Activated CD4-positive, CD25-positive, alpha-beta regulatory T cell (primary cell): ENCODE measurements at regions not wholly inside any gene's neighbourhood (a gene's known extent, or its start where the extent isn't known, plus 50 kb on each side); places are given as distances from the start of the nearest gene placed in this dataset.
A peak's percentile ranks its signal among the peaks of the same experiment; 100 is the strongest.

ENCODE experiments used
- DNase-seq, 4 experiments: peaks; one replicate each; lab custom pipeline; 2025; lab: John Stamatoyannopoulos, UW

- DNase-seq: no peak
Observed at GRCh38 chr12:132424811-132425210, 65.1 kb upstream of the FBRSL1 start.

- no peak for DNase-seq
Observed at GRCh38 chr12:132423820-132424645, 65.9 kb upstream of the FBRSL1 start.

GRCh38 chr12:132423251-132423819, 66.6 kb upstream of the FBRSL1 start:
- no peak for DNase-seq

DNA sequence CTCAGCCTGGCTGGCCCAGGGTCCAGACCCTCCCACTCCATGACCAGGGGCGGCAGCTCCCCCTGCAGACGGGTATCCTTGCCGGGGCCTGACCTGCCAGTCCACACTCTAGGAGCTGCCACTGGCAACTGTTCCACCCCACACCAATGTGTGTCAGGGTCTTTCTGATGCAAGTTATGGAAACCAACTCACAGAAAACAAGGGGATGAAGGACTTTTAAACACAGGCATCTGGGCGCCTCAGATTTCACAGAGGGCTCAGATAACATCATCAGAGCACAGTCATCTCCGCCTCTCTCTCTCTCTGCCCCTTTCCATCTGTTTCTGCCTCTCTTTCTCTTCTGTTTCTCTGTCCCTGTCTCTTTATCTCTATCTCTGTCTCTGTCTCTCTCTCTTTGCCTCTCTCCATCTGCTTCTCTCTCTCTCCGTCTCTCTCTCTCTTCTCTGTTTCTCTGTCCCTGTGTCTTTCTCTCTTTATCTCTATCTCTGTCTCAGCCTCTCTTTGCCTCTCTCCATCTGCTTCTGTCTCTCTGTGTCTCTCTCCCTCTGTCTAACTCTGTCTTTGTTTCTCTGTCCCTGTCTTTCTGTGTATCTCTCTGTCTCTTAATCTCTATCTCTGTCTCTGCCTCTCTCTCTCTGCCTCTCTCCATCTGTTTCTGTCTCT, 67.4 kb upstream of the FBRSL1 start:
- DNase-seq: no peak

DNA sequence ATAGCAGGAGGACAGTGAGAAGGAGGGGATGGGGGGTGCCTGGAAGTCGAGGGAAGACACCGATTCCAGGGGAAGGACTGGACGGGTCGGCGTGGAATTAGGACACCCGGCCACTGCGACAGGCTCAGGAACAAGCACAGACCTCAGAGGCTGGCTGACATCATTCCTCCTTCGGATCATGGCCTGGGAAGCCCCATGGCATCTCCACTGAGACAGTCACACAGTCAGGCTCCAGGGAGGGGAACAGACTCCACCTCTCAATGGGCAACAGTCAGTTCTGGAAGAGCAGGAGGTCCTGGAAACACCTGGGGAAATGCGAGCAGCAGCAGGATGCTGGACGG, 67.9 kb upstream of the FBRSL1 start:
- DNase-seq: no peak

DNA sequence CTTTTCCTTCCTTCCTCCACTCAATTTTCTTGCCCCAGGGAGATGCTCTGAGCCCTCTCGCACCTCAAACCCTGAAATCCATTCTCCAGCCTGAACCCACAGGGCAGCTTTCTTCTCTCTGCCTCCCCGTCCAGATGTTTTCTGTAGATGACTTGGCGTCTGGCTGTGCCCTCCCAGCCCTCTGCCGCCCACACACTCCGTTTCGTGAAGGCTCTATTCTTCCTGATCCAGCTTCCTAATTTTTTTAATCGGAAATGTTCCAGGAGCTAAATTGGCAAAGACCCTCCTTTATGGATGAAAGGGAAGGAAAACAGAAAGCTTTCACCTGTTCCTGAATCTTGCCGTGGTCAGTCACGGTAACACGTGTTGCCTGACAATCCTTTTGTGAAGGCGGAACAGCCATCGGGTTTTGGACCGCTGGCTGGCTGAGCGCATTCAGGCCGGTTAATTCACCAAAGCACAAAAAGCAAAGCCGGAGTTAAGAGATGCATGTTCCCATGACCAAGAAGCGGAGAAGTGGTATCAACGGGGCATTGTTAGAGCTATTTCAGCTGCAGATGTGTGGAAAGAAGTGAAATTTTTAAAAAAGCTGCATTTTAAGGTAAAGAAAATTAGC, 70.2 kb upstream of the FBRSL1 start:
- no peak for DNase-seq

DNA sequence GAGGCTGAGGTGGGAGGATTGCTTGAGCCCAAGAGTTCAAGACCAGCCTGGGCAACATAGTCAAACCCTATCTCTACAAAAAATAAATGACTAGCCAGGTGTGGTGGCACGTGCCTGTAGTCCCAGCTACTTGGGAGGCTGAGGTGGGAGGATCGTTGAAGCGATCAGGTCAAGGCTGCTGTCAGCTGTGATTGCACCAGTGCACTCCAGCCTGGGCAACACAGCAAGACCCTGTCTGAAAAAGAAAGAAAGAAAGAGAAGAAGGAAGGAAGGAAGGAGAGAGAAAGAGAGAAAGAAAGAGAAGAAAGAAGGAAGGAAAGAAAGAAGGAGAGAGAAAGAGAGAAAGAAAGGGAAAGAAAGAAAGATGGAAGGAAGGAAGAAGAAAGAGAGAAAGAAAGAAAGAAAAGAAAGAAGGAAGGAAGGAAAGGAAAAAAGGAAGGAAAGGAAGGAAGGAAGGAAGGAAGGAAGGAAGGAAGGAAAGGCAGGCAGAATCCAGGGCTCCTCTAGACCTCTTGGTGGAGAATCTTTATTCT, 71.5 kb upstream of the FBRSL1 start:
- no peak for DNase-seq

DNA sequence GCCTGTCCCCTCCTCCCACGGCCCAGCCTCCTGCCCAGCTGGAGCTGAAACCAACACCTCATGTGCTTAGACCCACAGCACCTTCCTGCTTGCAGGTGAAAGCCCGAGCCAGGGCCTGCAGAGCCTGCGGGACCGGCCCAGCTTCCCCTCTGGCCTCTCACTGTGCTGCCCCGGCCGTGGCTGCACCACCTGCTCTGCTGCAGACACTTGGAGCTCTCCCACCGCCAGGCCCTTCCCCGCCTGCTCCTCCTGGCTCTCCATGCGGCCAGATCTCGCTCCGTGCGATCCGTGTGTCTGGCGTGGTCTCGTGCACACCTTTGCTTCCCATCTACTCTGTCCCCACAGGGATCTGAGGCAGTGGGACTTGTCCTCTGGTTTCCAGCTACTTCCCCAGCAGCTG, 72.2 kb upstream of the FBRSL1 start:
- DNase-seq: no peak

- DNase-seq: no peak
Observed at GRCh38 chr12:132416827-132417226, 73.1 kb upstream of the FBRSL1 start.

- no peak for DNase-seq
Observed at GRCh38 chr12:132416121-132416673, 73.8 kb upstream of the FBRSL1 start.

DNA sequence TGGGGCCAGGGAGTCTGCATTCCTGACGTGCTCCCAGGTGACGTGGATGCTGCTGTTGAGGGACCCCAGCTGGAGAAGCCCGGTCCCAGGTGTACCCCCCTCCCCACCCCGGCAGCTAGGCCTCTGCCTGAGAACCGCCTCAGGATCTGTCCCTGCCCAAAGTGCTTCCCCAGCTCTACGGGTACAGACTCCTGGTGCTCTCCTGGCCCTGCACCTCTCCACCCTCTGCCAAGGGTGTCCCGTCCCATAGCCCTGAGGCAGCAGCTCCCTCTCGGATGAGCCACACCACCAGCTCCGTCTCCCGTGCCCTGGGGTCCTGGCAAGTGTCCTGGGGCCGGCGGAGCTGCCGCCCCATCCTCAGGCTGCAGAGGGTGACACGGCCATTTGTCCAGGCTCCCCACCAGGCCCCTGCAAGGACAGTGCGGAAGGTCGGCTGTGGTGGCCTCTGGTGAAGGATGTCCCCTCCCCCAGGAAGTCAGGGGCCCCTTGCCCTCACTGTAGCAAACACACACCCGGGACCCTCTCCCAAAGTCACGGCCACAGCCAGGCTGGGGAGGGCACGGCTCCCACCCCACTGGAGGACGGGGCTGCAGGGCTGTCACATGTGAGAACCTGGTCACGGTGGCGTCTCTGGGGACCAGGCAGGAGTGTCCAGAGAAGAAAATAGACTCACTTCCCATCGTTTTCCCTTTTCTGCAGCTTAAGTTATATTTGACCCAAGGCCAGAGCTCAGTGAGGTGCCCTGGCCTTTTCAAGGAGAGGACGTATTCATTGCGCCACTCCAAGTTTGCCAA, 74.4 kb upstream of the FBRSL1 start:
- no peak for DNase-seq

GRCh38 chr12:132414634-132415326, 75.2 kb upstream of the FBRSL1 start:
- peak; percentile 57 to 65 (median 61) for DNase-seq

GRCh38 chr12:132413931-132414588, 75.9 kb upstream of the FBRSL1 start:
- no peak for DNase-seq

- no peak for DNase-seq
Observed at GRCh38 chr12:132411457-132411856, 78.5 kb upstream of the FBRSL1 start.

GRCh38 chr12:132410849-132411248, 79.1 kb upstream of the FBRSL1 start:
- no peak for DNase-seq

DNA sequence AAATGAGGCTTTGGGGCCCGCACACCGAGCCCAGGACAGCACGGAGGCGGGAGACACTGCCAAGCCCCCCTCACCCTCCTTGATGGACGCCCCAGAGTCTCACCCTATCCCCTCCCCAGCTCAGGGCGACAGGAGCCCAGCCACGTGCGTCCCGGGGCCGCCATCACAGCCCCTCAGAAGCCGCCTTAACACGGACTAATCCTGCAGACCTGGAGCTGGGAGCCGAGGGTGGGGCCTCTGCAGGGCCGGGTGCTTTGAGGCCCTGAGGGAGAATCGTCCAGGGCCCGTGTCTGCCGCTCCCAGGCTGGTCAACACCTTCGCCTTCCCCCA, 79.7 kb upstream of the FBRSL1 start:
- DNase-seq: no peak

DNA sequence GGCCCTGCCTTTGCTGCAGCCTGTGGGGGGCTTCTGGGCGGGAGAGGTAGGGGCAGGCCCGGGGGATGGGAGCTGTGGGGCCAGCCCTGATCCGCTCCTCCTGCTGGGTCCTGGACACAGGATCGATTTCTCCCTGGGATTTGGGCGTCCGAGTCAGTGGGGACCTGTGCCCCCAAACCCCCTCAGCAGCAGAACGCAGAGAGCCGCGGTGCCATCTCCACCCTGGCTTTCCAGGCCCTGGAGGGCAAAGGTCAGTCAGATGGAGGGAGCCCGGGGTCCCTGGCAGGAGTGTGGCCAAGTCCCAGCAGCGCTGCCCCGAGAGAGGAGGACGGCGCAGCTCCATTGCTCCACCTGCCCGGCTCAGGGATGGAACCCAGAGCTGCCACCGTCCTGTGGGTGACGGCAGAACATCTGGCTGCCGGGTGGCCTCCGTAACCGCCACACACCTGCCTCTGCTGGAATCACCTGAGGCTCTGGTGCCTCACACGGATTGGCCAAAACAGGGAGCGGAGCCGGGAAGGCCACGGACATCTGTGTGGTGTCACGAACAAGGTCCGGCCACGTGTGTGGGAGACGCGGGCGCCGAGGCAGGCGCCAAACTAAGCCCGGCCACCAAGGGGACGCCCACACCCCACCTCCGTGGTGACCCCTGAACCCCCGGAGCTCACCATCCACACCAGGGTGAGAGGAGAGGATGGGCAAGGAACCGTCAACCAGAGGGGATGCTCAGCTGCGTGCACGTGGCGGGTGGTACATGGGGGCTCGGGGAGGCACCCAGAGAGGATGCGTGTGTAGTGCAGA, 80.3 kb upstream of the FBRSL1 start:
- DNase-seq: no peak

DNA sequence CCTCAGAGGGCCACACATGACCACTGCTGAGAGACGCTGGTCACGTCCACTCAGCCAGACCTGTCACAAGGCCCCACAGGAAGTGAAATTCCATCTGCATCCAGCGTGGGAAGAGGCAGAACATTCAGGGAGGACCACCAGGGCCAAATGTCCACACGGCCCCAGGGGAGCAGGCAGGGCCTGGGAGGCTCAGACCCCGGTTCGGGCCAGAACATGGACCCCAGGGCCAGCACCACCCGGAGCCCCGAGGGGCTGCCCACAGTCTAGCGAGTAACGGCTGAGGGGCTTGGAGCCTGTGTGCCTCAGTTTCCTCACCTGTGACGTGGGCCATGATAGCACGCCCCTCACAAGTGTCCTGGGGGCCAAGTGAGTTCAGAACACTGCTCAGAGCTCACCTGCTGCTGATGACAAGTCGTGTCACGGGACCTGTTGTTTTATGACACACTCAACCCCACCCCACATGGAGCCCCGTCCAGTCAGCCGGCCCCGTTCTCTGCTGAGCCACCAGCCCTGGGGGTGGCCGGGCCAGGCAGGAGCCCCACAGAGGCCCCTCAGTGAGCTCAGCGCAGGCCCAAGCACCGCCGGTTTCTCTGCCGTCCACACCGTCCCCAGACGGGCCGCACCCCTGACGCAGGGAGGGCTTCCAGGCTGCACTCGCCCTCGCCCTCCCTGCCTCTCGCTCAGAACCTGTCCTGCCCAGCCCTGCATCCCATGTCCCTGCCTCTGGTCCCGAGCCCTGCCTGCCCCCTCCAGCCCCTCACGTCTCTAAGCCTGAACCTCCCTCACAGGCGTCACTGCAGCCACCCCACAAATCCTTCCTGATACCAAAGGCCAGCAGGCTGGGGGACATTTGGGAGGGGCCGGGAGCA, 79.5 kb upstream of the GALNT9 start:
- no peak for DNase-seq

DNA sequence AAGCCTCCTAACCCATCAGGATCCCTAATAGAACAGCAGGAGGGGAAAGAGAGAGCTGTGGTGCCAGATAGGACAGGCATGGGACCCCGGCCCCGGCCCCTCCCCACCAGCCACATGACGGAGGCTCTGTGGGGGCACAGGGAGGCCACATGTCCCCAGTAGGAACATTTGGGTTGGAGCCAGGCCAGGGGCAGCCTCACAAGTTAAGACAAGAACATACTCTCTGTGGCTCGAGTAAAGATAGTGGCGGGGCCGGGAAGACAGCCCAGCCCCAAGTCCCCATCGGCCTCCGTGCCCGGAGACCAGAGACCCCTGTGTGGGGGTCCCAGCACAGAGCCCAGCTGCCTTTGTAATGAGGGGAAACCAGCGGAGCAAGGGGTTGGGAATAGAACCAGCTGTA, 78.6 kb upstream of the GALNT9 start:
- no peak for DNase-seq
